HepG2 (cell line): ENCODE measurements at regions not wholly inside any gene's neighbourhood (a gene's known extent, or its start where the extent isn't known, plus 50 kb on each side); places are given as distances from the start of the nearest gene placed in this dataset.

Experiments
- ATAC-seq: fragments of 200-7000 bp; cut with Tn5 transposase; 3 replicates; pipeline ENCODE4 v1.9.1; 2020; ENCODE audit warnings: mild to moderate bottlenecking, moderate library complexity
- BruUV-seq: library from RNA; stranded (reverse); fragments of 400-500 nt; replicated peaks from 2 replicates; lab custom pipeline; 2021; lab: Mats Ljungman, UMichigan
- CTCF ChIA-PET: fragments of 300-600 bp; formaldehyde crosslinking; extraction: SDS; loops from one replicate; lab custom pipeline; 2021; ENCODE audit warnings: low total read pairs, inconsistent platforms, low intra/inter-chr PET ratio; lab: Yijun Ruan, JAX
- POLR2A ChIA-PET: fragments of 350-600 bp; sonication (Branson Sonifier 250); formaldehyde crosslinking; loops from one replicate; lab custom pipeline; 2020; ENCODE audit warnings: antibody characterized with exemption, inconsistent platforms; lab: Yijun Ruan, JAX
- DNase-seq: peaks from one replicate; pipeline ENCODE4 v3.0.0-alpha.2; 2015; ENCODE audit warnings: low spot score
- FAIRE-seq: peaks from 3 replicates; lab custom pipeline; 2011; peaks lifted over from hg19 to GRCh38; lab: Jason Lieb, UNC
- H2AFZ ChIP-seq: one replicate; pipeline ENCODE4 v1.6.1; 2011; ENCODE audit warnings: low read length, inconsistent platforms
- H3K27ac ChIP-seq: fragments of 300-600 bp; 3 replicates; pipeline ENCODE4 v1.8.0; 2011; ENCODE audit warnings: mixed run types, mild to moderate bottlenecking, mixed read lengths, low read length, inconsistent platforms; ENCODE audit not compliant: insufficient read depth; ENCODE audit errors: extremely low read length
- H3K27me3 ChIP-seq, 2 experiments: fragments of 200-600 bp in 1 of 2; 2 replicates in 1 of 2; 3 replicates in 1 of 2; pipeline versions ENCODE4 v1.6.0 to v1.8.0; 2011; ENCODE audit warnings: low read length in 2 of 2, mild to moderate bottlenecking in 2 of 2, moderate library complexity in 2 of 2, inconsistent platforms in 1 of 2; ENCODE audit not compliant: insufficient read depth in 2 of 2, control insufficient read depth in 1 of 2
- H3K36me3 ChIP-seq, 2 experiments: fragments of 200-600 bp in 1 of 2; replicated peaks in 1 of 2; 2 replicates in 1 of 2; 3 replicates in 1 of 2; pipeline versions ENCODE4 v1.5.1 to v1.8.0; 2011; ENCODE audit warnings: low read length in 2 of 2, inconsistent platforms in 1 of 2; ENCODE audit not compliant: insufficient read depth in 2 of 2, control insufficient read depth in 1 of 2
- H3K4me1 ChIP-seq: 2 replicates; pipeline ENCODE4 v1.5.1; 2012; ENCODE audit warnings: low read length, inconsistent platforms; ENCODE audit not compliant: insufficient read depth
- H3K4me2 ChIP-seq: 2 replicates; pipeline ENCODE4 v1.6.0; 2011; ENCODE audit warnings: low read depth, low read length, inconsistent platforms
- H3K4me3 ChIP-seq, 3 experiments: fragments of 200-600 bp in 1 of 3; sonication (generic), shearing (Covaris generic) in 1 of 3; replicated peaks in 1 of 3; 2 replicates each; pipeline ENCODE4 v1.5.1; 2011 to 2016; ENCODE audit warnings: low read length in 3 of 3, inconsistent platforms in 2 of 3, low read depth in 2 of 3, mild to moderate bottlenecking in 2 of 3, control low read depth in 1 of 3, mixed read lengths in 1 of 3; ENCODE audit not compliant: insufficient read depth in 1 of 3
- H3K79me2 ChIP-seq: one replicate; pipeline ENCODE4 v1.6.1; 2011; ENCODE audit warnings: low read length, inconsistent platforms; ENCODE audit not compliant: insufficient read depth
- H3K9ac ChIP-seq: 2 replicates; pipeline ENCODE4 v1.6.0; 2011; ENCODE audit warnings: mild to moderate bottlenecking, low read depth, low read length, inconsistent platforms; ENCODE audit not compliant: insufficient read depth
- H3K9me3 ChIP-seq: 2 replicates; pipeline ENCODE4 v1.5.1; 2012; ENCODE audit warnings: mild to moderate bottlenecking, low read length
- H4K20me1 ChIP-seq: 2 replicates; pipeline ENCODE4 v1.6.0; 2011; ENCODE audit warnings: inconsistent platforms, mild to moderate bottlenecking, low read length, moderate library complexity; ENCODE audit not compliant: insufficient read depth
- AGO1 ChIP-seq: fragments of 200-400 bp; formaldehyde crosslinking; IDR thresholded peaks from 2 replicates; pipeline ENCODE4 v1.6.1; 2017; ENCODE audit warnings: mild to moderate bottlenecking, low read depth, low read length, moderate library complexity; ENCODE audit not compliant: poor library complexity, severe bottlenecking
- ETV5 ChIP-seq: IDR thresholded peaks from 2 replicates; pipeline ENCODE4 v1.6.1; 2018; ENCODE audit warnings: missing biosample characterization, missing genetic modification reagents, inconsistent platforms, borderline replicate concordance
- PATZ1 ChIP-seq: sonication (generic); formaldehyde crosslinking; IDR thresholded peaks from 2 replicates; pipeline ENCODE4 v1.4.0; 2020; ENCODE audit warnings: missing genetic modification reagents
- POLR2A ChIP-seq, 2 experiments: IDR thresholded peaks; 2 replicates each; pipeline ENCODE4 v1.6.1; 2011; ENCODE audit warnings: low read depth in 2 of 2, low read length in 2 of 2, mild to moderate bottlenecking in 1 of 2, moderate library complexity in 1 of 2; ENCODE audit not compliant: insufficient read depth in 1 of 2
- ZNF691 ChIP-seq: sonication (generic); formaldehyde crosslinking; IDR thresholded peaks from 2 replicates; pipeline ENCODE4 v1.4.0; 2020; ENCODE audit warnings: missing genetic modification reagents, low read depth, mild to moderate bottlenecking, borderline replicate concordance
- ZNF720 ChIP-seq: sonication (generic); formaldehyde crosslinking; IDR thresholded peaks from 2 replicates; pipeline ENCODE4 v1.4.0; 2020; ENCODE audit warnings: missing genetic modification reagents
- in situ Hi-C: cut with HindIII; loops from 2 replicates; pipeline ENCODE4 v1.10.0; 2017; ENCODE audit warnings: low pct_unique_long_range_greater_than_20kb; ENCODE audit not compliant: extremely low pct_ligation_motif_present
- intact Hi-C: fragments of 100-400 bp; cut with micrococcal nuclease; formaldehyde crosslinking; loops from one replicate; pipeline ENCODE4 v1.10.0; 2022; ENCODE audit not compliant: unreplicated experiment
- TF ChIP-seq, protein P1 (sequence below): sonication (generic); formaldehyde crosslinking; IDR thresholded peaks from 2 replicates; pipeline ENCODE4 v1.8.1; 2023; ENCODE audit warnings: missing genetic modification reagents, inconsistent platforms, borderline replicate concordance
- TF ChIP-seq, protein P2 (sequence below): sonication (generic); formaldehyde crosslinking; IDR thresholded peaks from 2 replicates; pipeline ENCODE4; 2020; ENCODE audit warnings: missing genetic modification reagents, mild to moderate bottlenecking, borderline replicate concordance
- TF ChIP-seq, protein P3 (sequence below): sonication (generic); formaldehyde crosslinking; IDR thresholded peaks from 2 replicates; pipeline ENCODE4 v1.4.0; 2020; ENCODE audit warnings: mild to moderate bottlenecking, missing genetic modification reagents

GRCh38 chr3:55183201-55183600 lies 255.3 kb upstream of the LRTM1 start:
- H3K4me2 ChIP-seq: no peak overlapping the region
- no peak overlapping the region for H3K9ac ChIP-seq
- ChIA-PET POLR2A (no interaction called here), CTCF (no interaction called here)
- H3K27ac ChIP-seq: no peak overlapping the region
- FAIRE-seq (no peak), ATAC-seq (no peak), DNase-seq (no peak)
- H4K20me1 ChIP-seq: no peaks in the 10 kb centered on the region
- no peaks in the 10 kb centered on the region; a peak in 1 of 5 replicates for H3K27me3 ChIP-seq
- H3K79me2 ChIP-seq: no peaks in the 10 kb centered on the region
- H2AFZ ChIP-seq: no peak overlapping the region
- H3K4me1 ChIP-seq: no peaks in the 10 kb centered on the region
- no peak for TF ChIP-seq POLR2A (IDR thresholded peaks at IDR 0.05; ENCODE audit: insufficient read depth in 1 of 2, low read depth in 2 of 2, low read length in 2 of 2)
- no peak for TF ChIP-seq AGO1
- TF ChIP-seq ZNF720: no peak
- TF ChIP-seq, protein P1, sequence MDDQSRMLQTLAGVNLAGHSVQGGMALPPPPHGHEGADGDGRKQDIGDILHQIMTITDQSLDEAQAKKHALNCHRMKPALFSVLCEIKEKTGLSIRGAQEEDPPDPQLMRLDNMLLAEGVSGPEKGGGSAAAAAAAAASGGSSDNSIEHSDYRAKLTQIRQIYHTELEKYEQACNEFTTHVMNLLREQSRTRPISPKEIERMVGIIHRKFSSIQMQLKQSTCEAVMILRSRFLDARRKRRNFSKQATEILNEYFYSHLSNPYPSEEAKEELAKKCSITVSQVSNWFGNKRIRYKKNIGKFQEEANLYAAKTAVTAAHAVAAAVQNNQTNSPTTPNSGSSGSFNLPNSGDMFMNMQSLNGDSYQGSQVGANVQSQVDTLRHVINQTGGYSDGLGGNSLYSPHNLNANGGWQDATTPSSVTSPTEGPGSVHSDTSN: no peak
- no peak for TF ChIP-seq ZNF691
- TF ChIP-seq, protein P2, sequence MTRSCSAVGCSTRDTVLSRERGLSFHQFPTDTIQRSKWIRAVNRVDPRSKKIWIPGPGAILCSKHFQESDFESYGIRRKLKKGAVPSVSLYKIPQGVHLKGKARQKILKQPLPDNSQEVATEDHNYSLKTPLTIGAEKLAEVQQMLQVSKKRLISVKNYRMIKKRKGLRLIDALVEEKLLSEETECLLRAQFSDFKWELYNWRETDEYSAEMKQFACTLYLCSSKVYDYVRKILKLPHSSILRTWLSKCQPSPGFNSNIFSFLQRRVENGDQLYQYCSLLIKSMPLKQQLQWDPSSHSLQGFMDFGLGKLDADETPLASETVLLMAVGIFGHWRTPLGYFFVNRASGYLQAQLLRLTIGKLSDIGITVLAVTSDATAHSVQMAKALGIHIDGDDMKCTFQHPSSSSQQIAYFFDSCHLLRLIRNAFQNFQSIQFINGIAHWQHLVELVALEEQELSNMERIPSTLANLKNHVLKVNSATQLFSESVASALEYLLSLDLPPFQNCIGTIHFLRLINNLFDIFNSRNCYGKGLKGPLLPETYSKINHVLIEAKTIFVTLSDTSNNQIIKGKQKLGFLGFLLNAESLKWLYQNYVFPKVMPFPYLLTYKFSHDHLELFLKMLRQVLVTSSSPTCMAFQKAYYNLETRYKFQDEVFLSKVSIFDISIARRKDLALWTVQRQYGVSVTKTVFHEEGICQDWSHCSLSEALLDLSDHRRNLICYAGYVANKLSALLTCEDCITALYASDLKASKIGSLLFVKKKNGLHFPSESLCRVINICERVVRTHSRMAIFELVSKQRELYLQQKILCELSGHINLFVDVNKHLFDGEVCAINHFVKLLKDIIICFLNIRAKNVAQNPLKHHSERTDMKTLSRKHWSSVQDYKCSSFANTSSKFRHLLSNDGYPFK (CRISPR knock-in tag): no peak
- TF ChIP-seq, protein P3, sequence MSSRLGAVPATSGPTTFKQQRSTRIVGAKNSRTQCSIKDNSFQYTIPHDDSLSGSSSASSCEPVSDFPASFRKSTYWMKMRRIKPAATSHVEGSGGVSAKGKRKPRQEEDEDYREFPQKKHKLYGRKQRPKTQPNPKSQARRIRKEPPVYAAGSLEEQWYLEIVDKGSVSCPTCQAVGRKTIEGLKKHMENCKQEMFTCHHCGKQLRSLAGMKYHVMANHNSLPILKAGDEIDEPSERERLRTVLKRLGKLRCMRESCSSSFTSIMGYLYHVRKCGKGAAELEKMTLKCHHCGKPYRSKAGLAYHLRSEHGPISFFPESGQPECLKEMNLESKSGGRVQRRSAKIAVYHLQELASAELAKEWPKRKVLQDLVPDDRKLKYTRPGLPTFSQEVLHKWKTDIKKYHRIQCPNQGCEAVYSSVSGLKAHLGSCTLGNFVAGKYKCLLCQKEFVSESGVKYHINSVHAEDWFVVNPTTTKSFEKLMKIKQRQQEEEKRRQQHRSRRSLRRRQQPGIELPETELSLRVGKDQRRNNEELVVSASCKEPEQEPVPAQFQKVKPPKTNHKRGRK: no peak
- TF ChIP-seq PATZ1: no peak
- no peak for TF ChIP-seq ETV5 (CRISPR knock-in tag)
- BruUV-seq: no TSS peak
- intact Hi-C loops (no loop called here), in situ Hi-C loops (no loop called here)
- no peaks in the 10 kb centered on the region for H3K36me3 ChIP-seq
- no peak overlapping the region for H3K4me3 ChIP-seq
- H3K9me3 ChIP-seq: no peaks in the 10 kb centered on the region
